Breast epithelium (tissue), 4 donors: ENCODE measurements at regions not wholly inside any gene's neighbourhood (a gene's known extent, or its start where the extent isn't known, plus 50 kb on each side); places are given as distances from the start of the nearest gene placed in this dataset.

Experiments
- DNase-seq, 2 donors: peaks; one replicate each; pipeline ENCODE4 v3.0.0-alpha.2; 2019; ENCODE audit warnings: low spot score in 2 of 2
- H3K27ac ChIP-seq, 2 donors: fragments of 200-600 bp; sonication (generic) in 1 of 2; one replicate each; pipeline ENCODE4 v1.5.1; 2016 to 2019; ENCODE audit warnings: mild to moderate bottlenecking in 1 of 2
- H3K27me3 ChIP-seq, 2 donors: fragments of 200-600 bp; sonication (generic) in 1 of 2; one replicate each; pipeline versions ENCODE4 v1.5.1 to v1.6.0; 2017 to 2019; ENCODE audit warnings: control low read depth in 1 of 2, mild to moderate bottlenecking in 1 of 2
- H3K36me3 ChIP-seq: fragments of 200-600 bp; one replicate; pipeline ENCODE4 v1.5.1; 2019
- H3K4me1 ChIP-seq, 2 donors: fragments of 200-600 bp; sonication (generic); one replicate each; pipeline ENCODE4 v1.5.1; 2016 to 2019; ENCODE audit warnings: control low read depth in 1 of 2
- H3K4me3 ChIP-seq, 3 donors: fragments of 200-600 bp; sonication (generic); 1 replicate in 2 of 3; 2 replicates in 1 of 3; pipeline ENCODE4 v1.5.1; 2016 to 2019; ENCODE audit warnings: mild to moderate bottlenecking in 3 of 3, moderate library complexity in 2 of 3
- H3K9me3 ChIP-seq, 2 donors: fragments of 200-600 bp; sonication (generic) in 1 of 2; one replicate each; pipeline ENCODE4 v1.5.1; 2016 to 2019; ENCODE audit warnings: control low read depth in 1 of 2
- CTCF ChIP-seq, 3 donors: fragments of 450-650 bp; IDR thresholded peaks; one replicate each; pipeline ENCODE4 v1.5.1; 2016 to 2017; ENCODE audit warnings: antibody characterized with exemption in 3 of 3, mild to moderate bottlenecking in 3 of 3, moderate library complexity in 3 of 3
- POLR2A ChIP-seq: fragments of 450-650 bp; IDR thresholded peaks from one replicate; pipeline ENCODE4 v1.6.1; 2016; ENCODE audit warnings: antibody characterized with exemption, mild to moderate bottlenecking, moderate library complexity
- POLR2AphosphoS5 ChIP-seq, 3 donors: sonication (generic); formaldehyde crosslinking; IDR thresholded peaks; one replicate each; pipeline ENCODE4 v1.6.1; 2017; ENCODE audit warnings: antibody characterized with exemption in 3 of 3
- intact Hi-C: fragments of 100-400 bp; cut with DNase I; formaldehyde crosslinking; loops from one replicate; pipeline ENCODE4 v1.15.1; 2023; ENCODE audit warnings: low total_unique reads

- intact Hi-C loops, result no loop called here
Observed at GRCh38 chr2:123061534-123061933, 963.6 kb upstream of the CNTNAP5 start.

GRCh38 chr2:123073371-123073770 is 951.7 kb upstream of the CNTNAP5 start:
- no peaks in the 10 kb centered on the region for H3K9me3 ChIP-seq
- no peak overlapping the region for H3K27ac ChIP-seq
- no peaks in the 10 kb centered on the region for H3K4me1 ChIP-seq
- no peaks in the 10 kb centered on the region for H3K27me3 ChIP-seq
- TF ChIP-seq POLR2A, result no peak
- no peak for DNase-seq
- intact Hi-C loops, result no loop called here
- no peaks in the 10 kb centered on the region for H3K36me3 ChIP-seq
- H3K4me3 ChIP-seq, result no peak overlapping the region

More at GRCh38 chr2:123061534-123061933, 963.6 kb upstream of the CNTNAP5 start:
- DNase-seq, result no peak
- H3K4me3 ChIP-seq, result no peak overlapping the region
- peaks cover 0 to 11% of the 10 kb centered on the region in 2 donors for H3K9me3 ChIP-seq
- H3K4me1 ChIP-seq, result no peaks in the 10 kb centered on the region
- TF ChIP-seq POLR2AphosphoS5 (IDR thresholded peaks at IDR 0.05), result no peak
- no peak for TF ChIP-seq POLR2A
- no peak for TF ChIP-seq CTCF (IDR thresholded peaks at IDR 0.05)
- no peaks in the 10 kb centered on the region for H3K36me3 ChIP-seq
- no peaks in the 10 kb centered on the region for H3K27me3 ChIP-seq
- no peak overlapping the region for H3K27ac ChIP-seq

GRCh38 chr2:123073956-123074355 is 951.1 kb upstream of the CNTNAP5 start:
- Histone ChIP-seq H3K4me1 (no peaks in the 10 kb centered on the region), H3K9me3 (no peaks in the 10 kb centered on the region), H3K27me3 (no peaks in the 10 kb centered on the region), H3K36me3 (no peaks in the 10 kb centered on the region), H3K4me3 (no peak overlapping the region), H3K27ac (no peak overlapping the region)
- TF ChIP-seq POLR2A (no peak), POLR2AphosphoS5 (IDR thresholded peaks at IDR 0.05) (no peak), CTCF (IDR thresholded peaks at IDR 0.05) (no peak)
- intact Hi-C loops, result no loop called here
- no peak for DNase-seq

- H3K36me3 ChIP-seq, result no peaks in the 10 kb centered on the region
- intact Hi-C loops, result no loop called here
- no peak for DNase-seq
- TF ChIP-seq CTCF (IDR thresholded peaks at IDR 0.05) (no peak), POLR2AphosphoS5 (IDR thresholded peaks at IDR 0.05) (no peak), POLR2A (no peak)
- no peaks in the 10 kb centered on the region for H3K9me3 ChIP-seq
- H3K27ac ChIP-seq, result no peak overlapping the region
- no peaks in the 10 kb centered on the region for H3K27me3 ChIP-seq
- no peak overlapping the region for H3K4me3 ChIP-seq
- H3K4me1 ChIP-seq, result no peaks in the 10 kb centered on the region
Observed at GRCh38 chr2:123077101-123077500, 948.0 kb upstream of the CNTNAP5 start.

- intact Hi-C loops, result no loop called here
- H3K27me3 ChIP-seq, result no peaks in the 10 kb centered on the region
- no peaks in the 10 kb centered on the region for H3K36me3 ChIP-seq
- TF ChIP-seq POLR2AphosphoS5 (IDR thresholded peaks at IDR 0.05), result no peak
- no peak for TF ChIP-seq POLR2A
- TF ChIP-seq CTCF (IDR thresholded peaks at IDR 0.05), result no peak
- no peak overlapping the region for H3K4me3 ChIP-seq
- no peaks in the 10 kb centered on the region for H3K9me3 ChIP-seq
- no peak overlapping the region for H3K27ac ChIP-seq
- no peak for DNase-seq
- no peaks in the 10 kb centered on the region for H3K4me1 ChIP-seq
Observed at GRCh38 chr2:123080331-123080730, 944.8 kb upstream of the CNTNAP5 start.

GRCh38 chr2:123085484-123085883 is 939.6 kb upstream of the CNTNAP5 start:
- Histone ChIP-seq H3K4me1 (no peaks in the 10 kb centered on the region), H3K9me3 (no peaks in the 10 kb centered on the region), H3K36me3 (no peaks in the 10 kb centered on the region), H3K27ac (no peak overlapping the region), H3K4me3 (no peak overlapping the region), H3K27me3 (no peaks in the 10 kb centered on the region)
- no peak for TF ChIP-seq POLR2AphosphoS5 (IDR thresholded peaks at IDR 0.05)
- DNase-seq, result no peak
- intact Hi-C loops, result no loop called here
